ENCODE measurements at regions not wholly inside any gene's neighbourhood (a gene's known extent, or its start where the extent isn't known, plus 50 kb on each side); places are given as distances from the start of the nearest gene placed in this dataset.

GRCh38 chrX:99833821-99834220 lies 576.3 kb downstream of the PCDH19 start:
- no CpG with 5 or more reads among the region's 1 CpG for WGBS (ENCODE audit: insufficient coverage)
- Histone ChIP-seq H3K4me2 (replicated peaks; ENCODE audit: extremely low read depth, low read length, poor library complexity, severe bottlenecking) (no peak overlapping the region), H3K27me3 (ENCODE audit: control insufficient read depth in 2 of 2, insufficient read depth in 2 of 2, low read length in 2 of 2) (no peaks in the 10 kb centered on the region), H3K27ac (ENCODE audit: low read depth in 1 of 2, low read length in 2 of 2) (no peak overlapping the region), H3K4me1 (ENCODE audit: control insufficient read depth in 1 of 2, insufficient read depth in 2 of 2, low read length in 2 of 2) (no peaks in the 10 kb centered on the region), H3K9me3 (replicated peaks in 1 of 2; ENCODE audit: control insufficient read depth in 1 of 2, insufficient read depth in 1 of 2, low read length in 2 of 2) (peaks cover 7 to 14% of the 10 kb centered on the region in 2 donors), H3K9ac (ENCODE audit: insufficient read depth, low read length, poor library complexity, severe bottlenecking) (no peak overlapping the region), H3K36me3 (replicated peaks in 1 of 2; ENCODE audit: control insufficient read depth in 1 of 2, insufficient read depth in 2 of 2, low read length in 2 of 2) (no peaks in the 10 kb centered on the region), H2AFZ (ENCODE audit: insufficient read depth, low read depth, low read length, poor library complexity, severe bottlenecking) (no peak overlapping the region), H3K4me3 (replicated peaks in 1 of 3; ENCODE audit: low read depth in 2 of 3, low read length in 3 of 3) (no peak overlapping the region), H3K79me2 (ENCODE audit: insufficient read depth, low read length) (no peaks in the 10 kb centered on the region), H4K20me1 (ENCODE audit: insufficient read depth, low read length) (no peaks in the 10 kb centered on the region)
- Mint-ChIP-seq H3K27ac (no peak overlapping the region), H3K4me3 (no peak overlapping the region), H3K4me1 (no peaks in the 10 kb centered on the region), H3K36me3 (no peaks in the 10 kb centered on the region), H3K27me3 (ENCODE audit: low read depth in 3 of 3) (peaks cover 0 to 1% (median 0%) of the 10 kb centered on the region in 3 donors), H3K9me3 (peaks cover 0 to 17% (median 5%) of the 10 kb centered on the region in 7 donors)
- TF ChIP-seq, protein P1, sequence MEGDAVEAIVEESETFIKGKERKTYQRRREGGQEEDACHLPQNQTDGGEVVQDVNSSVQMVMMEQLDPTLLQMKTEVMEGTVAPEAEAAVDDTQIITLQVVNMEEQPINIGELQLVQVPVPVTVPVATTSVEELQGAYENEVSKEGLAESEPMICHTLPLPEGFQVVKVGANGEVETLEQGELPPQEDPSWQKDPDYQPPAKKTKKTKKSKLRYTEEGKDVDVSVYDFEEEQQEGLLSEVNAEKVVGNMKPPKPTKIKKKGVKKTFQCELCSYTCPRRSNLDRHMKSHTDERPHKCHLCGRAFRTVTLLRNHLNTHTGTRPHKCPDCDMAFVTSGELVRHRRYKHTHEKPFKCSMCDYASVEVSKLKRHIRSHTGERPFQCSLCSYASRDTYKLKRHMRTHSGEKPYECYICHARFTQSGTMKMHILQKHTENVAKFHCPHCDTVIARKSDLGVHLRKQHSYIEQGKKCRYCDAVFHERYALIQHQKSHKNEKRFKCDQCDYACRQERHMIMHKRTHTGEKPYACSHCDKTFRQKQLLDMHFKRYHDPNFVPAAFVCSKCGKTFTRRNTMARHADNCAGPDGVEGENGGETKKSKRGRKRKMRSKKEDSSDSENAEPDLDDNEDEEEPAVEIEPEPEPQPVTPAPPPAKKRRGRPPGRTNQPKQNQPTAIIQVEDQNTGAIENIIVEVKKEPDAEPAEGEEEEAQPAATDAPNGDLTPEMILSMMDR (IDR thresholded peaks at IDR 0.05): no peak
- intact Hi-C loops (cut with micrococcal nuclease): no loop called here
- no peak for DNase-seq

DNA sequence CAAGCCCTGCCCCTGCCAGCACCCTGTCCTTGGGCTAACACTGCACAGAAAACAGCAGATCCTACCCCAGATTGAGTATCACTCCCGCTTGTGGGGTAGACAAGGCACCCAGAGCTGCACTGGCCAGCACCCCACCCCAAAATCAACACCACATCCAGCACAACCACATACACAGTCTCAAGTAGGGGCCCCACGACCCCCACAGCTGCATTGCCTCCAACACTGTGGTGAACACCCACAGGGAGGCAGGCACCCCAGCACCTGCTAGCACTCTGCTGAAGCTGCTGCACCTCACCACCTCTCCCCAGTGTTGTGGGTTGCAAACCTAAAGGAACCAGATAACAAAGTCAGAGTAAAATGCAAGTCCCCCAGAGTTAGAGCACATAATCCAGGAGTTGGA lies 589.9 kb downstream of the PCDH19 start:
- Histone ChIP-seq H3K27ac (ENCODE audit: low read depth in 1 of 2, low read length in 2 of 2) (no peak overlapping the region), H3K9me3 (replicated peaks in 1 of 2; ENCODE audit: control insufficient read depth in 1 of 2, insufficient read depth in 1 of 2, low read length in 2 of 2) (peaks cover 0 to 17% of the 10 kb centered on the region in 2 donors), H3K79me2 (ENCODE audit: insufficient read depth, low read length) (no peaks in the 10 kb centered on the region), H4K20me1 (ENCODE audit: insufficient read depth, low read length) (no peaks in the 10 kb centered on the region), H3K4me1 (ENCODE audit: control insufficient read depth in 1 of 2, insufficient read depth in 2 of 2, low read length in 2 of 2) (no peaks in the 10 kb centered on the region), H2AFZ (ENCODE audit: insufficient read depth, low read depth, low read length, poor library complexity, severe bottlenecking) (no peak overlapping the region), H3K4me2 (replicated peaks; ENCODE audit: extremely low read depth, low read length, poor library complexity, severe bottlenecking) (no peak overlapping the region), H3K27me3 (ENCODE audit: control insufficient read depth in 2 of 2, insufficient read depth in 2 of 2, low read length in 2 of 2) (no peaks in the 10 kb centered on the region), H3K36me3 (replicated peaks in 1 of 2; ENCODE audit: control insufficient read depth in 1 of 2, insufficient read depth in 2 of 2, low read length in 2 of 2) (no peaks in the 10 kb centered on the region), H3K4me3 (replicated peaks in 1 of 3; ENCODE audit: low read depth in 2 of 3, low read length in 3 of 3) (no peak overlapping the region), H3K9ac (ENCODE audit: insufficient read depth, low read length, poor library complexity, severe bottlenecking) (no peak overlapping the region)
- DNase-seq: no peak
- WGBS (ENCODE audit: insufficient coverage): 63% methylated on average over 1 of the region's 2 CpGs
- Mint-ChIP-seq H3K27me3 (ENCODE audit: low read depth in 3 of 3) (peaks cover 0 to 6% (median 0%) of the 10 kb centered on the region in 3 donors), H3K4me3 (no peak overlapping the region), H3K36me3 (no peaks in the 10 kb centered on the region), H3K4me1 (no peaks in the 10 kb centered on the region), H3K9me3 (peaks cover 0 to 15% (median 3%) of the 10 kb centered on the region in 7 donors), H3K27ac (no peak overlapping the region)
- TF ChIP-seq, protein P1 (IDR thresholded peaks at IDR 0.05): no peak
- intact Hi-C loops (cut with micrococcal nuclease): no loop called here
